ENCODE measurements at regions not wholly inside any gene's neighbourhood (a gene's known extent, or its start where the extent isn't known, plus 50 kb on each side); places are given as distances from the start of the nearest gene placed in this dataset.

GRCh38 chr5:174159327-174160114 lies 114.0 kb downstream of the NSG2 start:
- peak in 1 of 2 donors; percentile 54 for DNase-seq (ENCODE audit: low spot score in 2 of 2)
- no peak for TF ChIP-seq EP300 (IDR thresholded peaks at IDR 0.05)
- no peak for TF ChIP-seq POLR2A (IDR thresholded peaks at IDR 0.05)
- no peak for TF ChIP-seq POLR2AphosphoS5 (IDR thresholded peaks at IDR 0.05)
- TF ChIP-seq CTCF (IDR thresholded peaks at IDR 0.05) = no peak
- H3K27ac ChIP-seq = no peak overlapping the region
- peaks cover 5% of the 10 kb centered on the region for H3K27me3 ChIP-seq
- H3K36me3 ChIP-seq = no peaks in the 10 kb centered on the region
- WGBS = 50% methylated on average over 6 of the region's 9 CpGs
- no peaks in the 10 kb centered on the region for H3K4me1 ChIP-seq
- peaks cover 3% of the 10 kb centered on the region for H3K9me3 ChIP-seq
- H3K4me3 ChIP-seq = no peak overlapping the region

- Histone ChIP-seq H3K27me3 (no peaks in the 10 kb centered on the region), H3K27ac (no peak overlapping the region), H3K9me3 (no peaks in the 10 kb centered on the region), H3K4me1 (no peaks in the 10 kb centered on the region), H3K4me3 (no peak overlapping the region), H3K36me3 (no peaks in the 10 kb centered on the region)
- DNase-seq (ENCODE audit: low spot score in 2 of 2) = peak in 1 of 2 donors; percentile 61
- WGBS = 80% methylated on average over 9 of the region's 9 CpGs
- TF ChIP-seq EP300 (IDR thresholded peaks at IDR 0.05) (no peak), CTCF (IDR thresholded peaks at IDR 0.05) (no peak), POLR2A (IDR thresholded peaks at IDR 0.05) (no peak), POLR2AphosphoS5 (IDR thresholded peaks at IDR 0.05) (no peak)
Observed at GRCh38 chr5:174165406-174165805, 119.9 kb downstream of the NSG2 start.

GRCh38 chr5:174166231-174167079 lies 120.9 kb downstream of the NSG2 start:
- Histone ChIP-seq H3K27me3 (no peaks in the 10 kb centered on the region), H3K27ac (no peak overlapping the region), H3K36me3 (no peaks in the 10 kb centered on the region), H3K4me3 (no peak overlapping the region), H3K9me3 (no peaks in the 10 kb centered on the region), H3K4me1 (no peaks in the 10 kb centered on the region)
- 52% methylated on average over 10 of the region's 10 CpGs for WGBS
- TF ChIP-seq POLR2A (IDR thresholded peaks at IDR 0.05) (no peak), CTCF (IDR thresholded peaks at IDR 0.05) (no peak), EP300 (IDR thresholded peaks at IDR 0.05) (no peak), POLR2AphosphoS5 (IDR thresholded peaks at IDR 0.05) (no peak)
- DNase-seq (ENCODE audit: low spot score in 2 of 2) = peak in 1 of 2 donors; percentile 55

- 79% methylated on average over 16 of the region's 16 CpGs for WGBS
- TF ChIP-seq CTCF (IDR thresholded peaks at IDR 0.05) (no peak), EP300 (IDR thresholded peaks at IDR 0.05) (no peak), POLR2AphosphoS5 (IDR thresholded peaks at IDR 0.05) (no peak), POLR2A (IDR thresholded peaks at IDR 0.05) (no peak)
- DNase-seq (ENCODE audit: low spot score in 2 of 2) = peak in 1 of 2 donors; percentile 55
- no peak overlapping the region for H3K4me3 ChIP-seq
- no peak overlapping the region for H3K27ac ChIP-seq
- H3K9me3 ChIP-seq = no peaks in the 10 kb centered on the region
- H3K36me3 ChIP-seq = no peaks in the 10 kb centered on the region
- no peaks in the 10 kb centered on the region for H3K27me3 ChIP-seq
- H3K4me1 ChIP-seq = no peaks in the 10 kb centered on the region
Observed at GRCh38 chr5:174167080-174167910, 121.8 kb downstream of the NSG2 start.

Measured in suprapubic skin (tissue), 4 donors.